GM19324 (cell line): ENCODE measurements at regions not wholly inside any gene's neighbourhood (a gene's known extent, or its start where the extent isn't known, plus 50 kb on each side); places are given as distances from the start of the nearest gene placed in this dataset.

Experiments
- ATAC-seq: cut with Tn5 transposase; IDR thresholded peaks from one replicate; pipeline ENCODE4 v1.9.1; 2021; ENCODE audit warnings: mild to moderate bottlenecking, moderate library complexity; ENCODE audit not compliant: unreplicated experiment, low FRiP score

GRCh38 chr2:187274146-187274545 is 173.9 kb downstream of the CALCRL start:
- no peak for ATAC-seq

GRCh38 chr2:187272255-187272654 is 175.8 kb downstream of the CALCRL start:
- no peak for ATAC-seq

GRCh38 chr2:187271825-187272224 is 176.2 kb downstream of the CALCRL start:
- ATAC-seq, result no peak

- no peak for ATAC-seq
Observed at GRCh38 chr2:187266645-187267044, 181.4 kb downstream of the CALCRL start.

- ATAC-seq, result no peak
Observed at GRCh38 chr2:187266147-187266546, 181.9 kb downstream of the CALCRL start.

- no peak for ATAC-seq
Observed at GRCh38 chr2:187264612-187265011, 183.4 kb downstream of the CALCRL start.

GRCh38 chr2:187263675-187264560 is 184.1 kb downstream of the CALCRL start:
- ATAC-seq, result no peak

- no peak for ATAC-seq
Observed at GRCh38 chr2:187261705-187262104, 186.3 kb downstream of the CALCRL start.

GRCh38 chr2:187252063-187252462 is 196.0 kb downstream of the CALCRL start:
- ATAC-seq, result no peak

GRCh38 chr2:187250137-187250536 is 197.9 kb downstream of the CALCRL start:
- no peak for ATAC-seq

GRCh38 chr2:187233811-187234210 is 214.2 kb downstream of the CALCRL start:
- no peak for ATAC-seq

GRCh38 chr2:187232749-187233148 is 215.3 kb downstream of the CALCRL start:
- ATAC-seq, result no peak

GRCh38 chr2:187230088-187230487 is 218.0 kb downstream of the CALCRL start:
- ATAC-seq, result no peak

GRCh38 chr2:187228986-187229385 is 219.1 kb downstream of the CALCRL start:
- no peak for ATAC-seq

GRCh38 chr2:187224989-187225388 is 223.1 kb downstream of the CALCRL start:
- no peak for ATAC-seq

- no peak for ATAC-seq
Observed at GRCh38 chr2:187220071-187220470, 228.0 kb downstream of the CALCRL start.

- no peak for ATAC-seq
Observed at GRCh38 chr2:187215532-187216240, 232.4 kb downstream of the CALCRL start.

GRCh38 chr2:187214306-187214705 is 233.7 kb downstream of the CALCRL start:
- ATAC-seq, result no peak

- ATAC-seq, result no peak
Observed at GRCh38 chr2:187213798-187214197, 234.3 kb downstream of the CALCRL start.

- ATAC-seq, result no peak
Observed at GRCh38 chr2:187210726-187211125, 237.3 kb downstream of the CALCRL start.

- no peak for ATAC-seq
Observed at GRCh38 chr2:187208199-187208785, 239.8 kb downstream of the CALCRL start.
